ENCODE measurements at regions not wholly inside any gene's neighbourhood (a gene's known extent, or its start where the extent isn't known, plus 50 kb on each side); places are given as distances from the start of the nearest gene placed in this dataset.
"Not testable (repeated sequence)": the region's sequence is repeated elsewhere in the genome, so short reads cannot be mapped to it uniquely, and the experiment has no call there.

DNA sequence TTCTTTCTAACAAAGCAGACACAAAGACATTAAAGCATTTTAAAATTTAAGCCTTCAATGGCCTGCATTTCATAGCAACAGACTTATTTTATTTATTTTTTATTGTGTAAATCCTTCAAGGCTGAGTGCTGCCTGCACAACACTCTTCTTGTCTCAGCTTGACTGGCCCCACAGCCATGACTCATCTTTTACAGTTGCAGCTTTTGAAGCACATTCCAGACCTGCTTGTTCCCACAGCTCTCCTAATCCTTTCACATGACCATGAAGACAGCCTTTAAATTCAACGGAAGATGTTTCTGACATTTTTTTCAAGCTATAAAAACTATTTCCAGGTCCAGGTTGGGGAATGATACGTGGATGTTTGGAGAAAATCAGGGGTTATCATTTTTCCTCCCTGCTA is 276.9 kb upstream of the TACR3 start:
- peak; percentile 31 for DNase-seq (ENCODE audit: low spot score)

GRCh38 chr4:103996064-103996463 is 276.3 kb upstream of the TACR3 start:
- DNase-seq (ENCODE audit: low spot score) = no peak

DNA sequence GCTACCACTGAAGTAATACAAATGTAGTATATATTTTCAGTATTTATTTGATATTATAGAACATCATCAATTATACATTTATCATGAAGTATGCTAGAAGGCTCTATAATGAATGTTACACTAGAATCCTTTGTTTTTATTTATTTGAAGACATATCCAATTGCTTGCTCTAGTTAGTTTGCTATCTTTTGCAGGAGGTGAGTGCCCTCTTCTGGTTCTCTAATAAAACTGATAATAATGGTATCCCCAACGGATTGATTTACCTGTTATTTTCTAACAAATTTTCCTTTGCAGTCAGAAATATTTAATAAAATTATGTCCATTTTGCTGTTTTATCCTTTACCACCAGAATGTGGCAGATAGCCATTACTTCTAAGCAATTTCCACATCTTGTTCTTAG is 274.3 kb upstream of the TACR3 start:
- DNase-seq (ENCODE audit: low spot score) = no peak

GRCh38 chr4:103982454-103982853 is 262.7 kb upstream of the TACR3 start:
- DNase-seq (ENCODE audit: low spot score) = no peak

DNA sequence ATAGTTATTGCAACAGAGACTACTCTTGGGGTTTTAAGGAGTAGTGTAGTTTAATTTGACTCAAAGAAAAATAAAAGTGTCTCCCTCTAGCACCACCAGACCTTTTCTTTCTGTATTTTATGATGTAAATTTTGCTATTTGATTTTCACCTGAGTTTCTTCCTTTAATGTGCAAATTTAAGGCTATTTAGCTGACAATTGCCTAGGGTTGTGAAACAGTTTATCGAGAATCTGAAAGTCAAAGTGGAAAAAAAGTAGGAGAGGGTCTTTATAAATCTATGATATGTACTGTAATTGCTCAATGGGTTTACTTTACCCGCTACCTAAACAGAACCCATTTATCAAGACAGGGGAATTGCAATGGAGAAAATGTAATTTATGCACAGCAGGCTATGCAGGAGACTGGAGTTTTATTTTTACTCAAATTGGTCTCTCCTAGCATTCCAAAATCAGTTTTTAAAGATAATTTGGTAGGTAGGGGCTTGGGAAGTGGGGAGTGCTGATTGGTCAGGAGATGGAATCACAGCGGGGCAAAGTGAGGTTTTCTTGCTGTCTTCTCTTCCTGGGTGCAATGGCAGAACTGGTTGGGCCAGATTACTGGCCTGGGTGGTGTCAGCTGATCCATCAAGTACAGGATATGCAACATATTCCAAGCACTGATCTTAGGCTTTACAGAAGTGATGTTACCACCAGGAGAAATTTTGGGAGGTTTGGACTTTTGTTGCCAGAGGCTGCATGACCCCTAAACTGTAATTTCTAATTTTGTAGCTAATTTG is 228.6 kb upstream of the TACR3 start:
- no peak for DNase-seq (ENCODE audit: low spot score)

DNA sequence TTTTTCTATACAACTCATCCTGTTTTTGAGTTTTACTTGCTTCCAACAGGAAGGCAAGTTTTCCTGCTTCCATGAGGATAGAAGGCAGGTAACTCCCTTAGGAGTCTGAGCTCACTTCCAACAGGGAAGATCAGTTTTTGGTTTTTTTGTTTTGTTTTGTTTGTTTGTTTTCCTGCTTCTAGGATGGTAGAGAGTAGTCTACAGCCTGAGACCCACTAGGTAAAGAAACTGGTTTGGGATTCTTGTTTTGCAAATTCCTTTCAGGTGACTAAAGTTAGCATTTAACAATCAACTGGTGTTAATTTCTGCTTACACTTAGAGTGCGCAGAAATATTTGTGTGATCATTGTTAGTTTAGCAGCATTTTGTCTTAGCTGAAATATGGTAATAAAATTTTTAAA is 227.8 kb upstream of the TACR3 start:
- DNase-seq (ENCODE audit: low spot score) = no peak

GRCh38 chr4:103946621-103947268 is 227.0 kb upstream of the TACR3 start:
- not testable (repeated sequence) for DNase-seq (ENCODE audit: low spot score)

DNA sequence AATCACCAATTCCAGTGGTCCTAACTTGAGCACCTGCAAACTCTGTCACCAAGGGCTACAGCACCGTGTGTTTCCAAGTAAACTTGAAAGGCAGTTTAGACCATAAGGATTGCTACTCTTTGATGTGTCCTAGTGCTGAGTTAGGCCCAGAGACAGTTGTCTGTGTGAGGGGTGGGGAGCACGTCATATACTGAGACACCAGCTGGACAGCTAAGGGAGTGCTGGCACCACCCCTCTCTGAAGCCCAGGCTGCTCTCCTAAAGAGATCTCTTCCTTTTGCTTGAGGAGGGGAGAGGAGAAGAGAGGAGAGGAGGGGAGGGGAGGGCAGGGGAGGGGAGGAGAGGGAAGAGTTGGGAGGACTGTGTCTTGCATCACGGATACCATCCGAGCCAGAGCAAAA is 218.7 kb upstream of the TACR3 start:
- DNase-seq (ENCODE audit: low spot score) = no peak

DNA sequence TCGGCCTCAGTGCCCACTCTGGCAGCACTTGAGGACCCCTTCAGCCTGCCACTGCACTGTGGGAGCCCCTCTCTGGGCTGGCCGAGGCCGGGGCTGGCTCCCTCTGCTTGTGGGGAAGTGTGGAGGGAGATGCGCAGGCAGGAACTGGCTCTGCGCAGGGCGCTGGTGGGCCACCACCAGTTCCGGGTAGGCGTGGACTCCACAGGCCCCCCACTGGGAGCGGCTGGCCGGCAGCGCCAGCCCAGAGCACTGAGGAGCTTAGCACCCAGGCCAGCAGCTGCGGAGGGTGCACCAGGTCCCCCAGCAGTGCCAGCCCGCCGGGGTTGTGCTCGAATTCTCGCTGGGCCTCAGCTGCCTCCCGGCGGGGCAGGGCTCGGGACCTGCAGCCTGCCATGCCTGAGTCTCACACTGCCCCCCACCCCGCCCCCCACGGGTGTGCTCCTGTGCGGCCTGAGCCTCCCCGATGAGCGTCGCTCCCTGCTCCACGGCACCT is 216.9 kb upstream of the TACR3 start:
- DNase-seq (ENCODE audit: low spot score) = no peak

DNA sequence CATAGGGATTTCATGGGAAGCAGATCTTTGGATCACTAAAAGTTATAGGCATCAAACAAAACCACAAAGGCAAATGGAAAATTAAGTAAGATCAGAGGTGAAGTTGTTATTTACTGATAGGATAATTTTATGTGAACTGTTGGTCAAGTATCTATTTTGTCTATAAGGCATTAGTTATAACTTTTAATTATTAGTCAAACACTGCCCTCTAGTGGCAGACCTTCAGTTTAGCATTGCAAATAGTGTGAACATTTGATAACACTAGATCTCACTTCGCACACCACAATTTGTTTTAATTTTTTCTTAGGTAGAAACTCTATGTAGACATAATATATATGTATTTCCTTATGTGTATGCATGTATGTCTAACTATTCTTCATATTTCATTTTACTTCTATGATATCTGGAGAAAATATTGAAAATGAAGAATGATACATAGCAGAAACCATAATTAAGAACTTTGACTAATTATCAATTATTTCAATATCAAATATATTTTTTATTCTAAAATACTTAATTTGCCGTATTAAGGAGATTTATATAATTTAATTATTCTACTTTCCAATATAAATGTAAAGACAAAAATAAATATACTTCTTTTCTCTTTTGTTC is 214.5 kb upstream of the TACR3 start:
- peak; percentile 50 for DNase-seq (ENCODE audit: low spot score)

DNA sequence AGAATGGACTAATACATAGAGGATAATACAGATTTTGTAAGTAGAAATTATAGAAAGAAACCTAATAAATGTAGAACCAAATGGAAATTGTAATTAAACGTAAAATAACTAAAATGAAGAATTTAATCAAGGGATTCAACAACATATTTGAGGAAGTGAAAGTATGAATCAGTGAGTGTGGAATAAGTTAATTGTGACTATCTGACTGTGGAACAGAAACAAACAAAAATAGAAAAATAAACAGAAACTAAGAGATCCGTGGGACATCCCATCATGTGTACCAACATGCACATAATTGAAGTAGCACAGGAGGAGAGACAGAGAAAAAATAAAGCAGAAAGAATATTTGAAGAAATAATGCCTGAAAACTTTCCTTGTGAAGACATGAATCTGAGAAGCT is 208.6 kb upstream of the TACR3 start:
- DNase-seq (ENCODE audit: low spot score) = no peak

- DNase-seq (ENCODE audit: low spot score) = no peak
These were observed 203.8 kb upstream of the TACR3 start for GRCh38 chr4:103923551-103923950.

DNA sequence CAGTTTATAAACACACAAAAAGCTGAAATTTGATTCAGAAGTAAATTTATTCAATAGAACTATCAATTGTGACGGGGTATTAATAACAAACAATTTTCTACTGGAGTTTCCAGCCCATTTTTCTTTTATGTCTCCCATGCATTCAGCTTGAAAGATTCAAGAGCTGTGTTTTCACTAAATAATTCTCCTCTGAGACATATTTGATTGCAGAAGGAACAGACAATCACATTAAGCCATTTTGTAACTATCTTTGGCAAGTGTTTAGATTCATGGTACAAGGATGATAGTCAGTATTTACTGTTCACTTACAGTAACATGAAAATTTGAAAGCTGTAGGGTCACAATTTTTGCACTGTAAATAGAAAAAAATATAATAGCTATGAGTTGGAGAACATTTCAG is 198.4 kb upstream of the TACR3 start:
- DNase-seq (ENCODE audit: low spot score) = no peak

DNA sequence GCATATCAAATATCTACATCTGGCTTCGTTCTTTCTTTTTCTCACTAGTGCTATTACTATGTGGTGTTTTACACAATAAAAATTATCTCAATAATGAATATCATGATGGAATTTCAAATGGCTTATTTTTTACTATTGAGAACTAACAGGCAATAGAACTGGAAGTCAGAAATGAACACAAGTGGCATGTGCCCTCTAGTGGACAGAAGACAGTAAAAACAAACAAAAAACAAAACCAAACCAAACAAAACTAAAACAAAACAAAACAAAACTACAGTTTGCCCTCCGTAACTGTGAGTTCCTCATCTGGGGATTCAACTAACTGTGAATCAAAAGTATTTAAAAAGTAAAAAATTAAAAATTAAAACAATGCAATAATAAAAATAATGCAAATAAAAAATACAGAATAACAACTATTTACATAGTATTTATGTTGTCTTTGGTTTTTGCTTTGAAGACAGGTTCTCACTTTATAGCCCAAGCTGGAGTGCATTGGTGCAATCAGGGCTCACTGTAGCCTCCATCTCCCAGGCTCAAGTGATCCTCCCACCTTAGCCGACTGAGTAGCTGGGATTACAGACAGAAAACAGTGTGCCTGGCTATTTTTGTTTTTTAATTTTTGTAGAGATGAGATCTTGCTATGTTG is 195.6 kb upstream of the TACR3 start:
- peak; percentile 23 for DNase-seq (ENCODE audit: low spot score)

- no peak for DNase-seq (ENCODE audit: low spot score)
These were observed 187.6 kb upstream of the TACR3 start for GRCh38 chr4:103907414-103907813.

- DNase-seq (ENCODE audit: low spot score) = peak; percentile 17
These were observed 184.3 kb upstream of the TACR3 start for GRCh38 chr4:103904123-103904522.

GRCh38 chr4:103902730-103903129 is 182.9 kb upstream of the TACR3 start:
- no peak for DNase-seq (ENCODE audit: low spot score)

DNA sequence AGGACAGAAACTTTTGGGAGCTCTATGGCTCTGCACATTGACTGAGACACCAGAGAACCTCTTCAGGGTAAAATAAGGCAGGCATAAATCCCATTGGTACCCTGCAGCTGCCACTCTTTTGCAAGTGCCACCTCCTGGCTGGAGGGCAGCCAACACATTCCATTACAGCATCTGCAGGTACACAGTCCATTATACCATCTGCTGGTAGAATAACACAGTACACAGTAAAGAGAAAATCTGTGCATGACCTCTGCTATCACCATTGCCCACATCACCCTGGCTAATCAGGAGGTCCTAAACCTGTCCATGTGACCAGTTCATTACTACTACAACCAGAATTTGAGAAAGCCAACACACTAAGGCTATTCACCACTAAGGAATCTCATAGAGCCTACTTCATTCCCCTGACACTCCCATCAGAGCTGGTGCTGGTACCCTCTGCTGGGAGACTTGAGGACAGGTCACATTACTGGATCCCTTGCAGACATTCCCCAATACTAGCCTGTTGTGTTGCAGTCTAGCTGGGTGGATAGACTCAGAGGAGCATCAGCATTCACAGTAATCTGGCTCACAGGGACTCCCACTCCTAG is 176.2 kb upstream of the TACR3 start:
- no peak for DNase-seq (ENCODE audit: low spot score)

DNA sequence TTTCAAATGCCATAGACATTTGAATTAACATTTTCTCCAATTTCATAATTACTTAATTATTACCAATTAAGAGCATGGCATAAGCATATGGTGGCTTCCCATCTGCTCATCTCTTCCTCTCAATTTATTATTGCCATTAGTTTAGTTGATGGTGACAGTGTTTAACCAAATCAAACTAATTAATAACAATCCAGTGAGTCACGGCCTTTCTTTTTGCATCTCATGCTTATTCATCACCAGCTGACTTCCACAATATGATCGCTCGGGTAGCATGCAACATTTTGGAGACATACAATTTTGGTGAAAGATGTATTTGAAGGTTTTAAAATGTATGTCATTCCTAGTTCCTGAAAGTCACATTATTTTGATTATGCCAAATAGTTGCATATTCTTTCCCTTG is 172.8 kb upstream of the TACR3 start:
- DNase-seq (ENCODE audit: low spot score) = peak; percentile 8

- no peak for DNase-seq (ENCODE audit: low spot score)
These were observed 167.4 kb upstream of the TACR3 start for GRCh38 chr4:103887191-103887590.

- DNase-seq (ENCODE audit: low spot score) = no peak
These were observed 165.4 kb upstream of the TACR3 start for GRCh38 chr4:103885152-103885551.

GRCh38 chr4:103867311-103867710 is 147.5 kb upstream of the TACR3 start:
- DNase-seq (ENCODE audit: low spot score) = no peak
